HG03457 (cell line): ENCODE measurements at regions not wholly inside any gene's neighbourhood (a gene's known extent, or its start where the extent isn't known, plus 50 kb on each side); places are given as distances from the start of the nearest gene placed in this dataset.

ENCODE experiments used
- ATAC-seq: cut with Tn5 transposase; IDR thresholded peaks from one replicate; pipeline ENCODE4 v1.9.1; 2021; ENCODE audit warnings: moderate number of reproducible peaks; ENCODE audit not compliant: unreplicated experiment

GRCh38 chr6:54786154-54786553, 60.4 kb upstream of the FAM83B start:
- no peak for ATAC-seq

GRCh38 chr6:54787825-54788224, 58.7 kb upstream of the FAM83B start:
- ATAC-seq, result no peak
